HT1080 (cell line): ENCODE measurements at regions not wholly inside any gene's neighbourhood (a gene's known extent, or its start where the extent isn't known, plus 50 kb on each side); places are given as distances from the start of the nearest gene placed in this dataset.
"Not testable (repeated sequence)": the region's sequence is repeated elsewhere in the genome, so short reads cannot be mapped to it uniquely, and the experiment has no call there.

ENCODE experiments used
- DNase-seq: peaks from one replicate; pipeline ENCODE4 v3.0.0-alpha.2; 2015; ENCODE audit warnings: low read depth

DNA sequence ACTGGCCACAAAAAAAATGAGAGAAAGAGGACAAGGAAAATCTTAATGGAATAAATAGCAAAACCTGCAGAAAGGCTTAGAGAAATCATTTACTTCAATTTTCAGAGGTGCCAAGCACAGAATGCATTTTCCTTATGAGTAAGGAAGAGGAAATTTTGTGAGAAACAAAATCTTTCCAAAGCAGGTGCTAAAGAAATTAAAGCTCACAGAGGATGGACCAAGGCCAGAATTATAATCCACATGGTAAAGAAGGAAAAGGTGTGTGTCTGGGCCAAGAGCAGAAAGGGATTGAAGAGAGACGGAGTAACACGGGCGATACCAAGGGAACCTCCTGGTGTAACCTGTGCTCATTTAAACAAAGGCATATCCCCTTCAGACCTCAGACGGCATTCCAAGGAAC, 340.0 kb upstream of the NFIA start:
- no peak for DNase-seq

DNA sequence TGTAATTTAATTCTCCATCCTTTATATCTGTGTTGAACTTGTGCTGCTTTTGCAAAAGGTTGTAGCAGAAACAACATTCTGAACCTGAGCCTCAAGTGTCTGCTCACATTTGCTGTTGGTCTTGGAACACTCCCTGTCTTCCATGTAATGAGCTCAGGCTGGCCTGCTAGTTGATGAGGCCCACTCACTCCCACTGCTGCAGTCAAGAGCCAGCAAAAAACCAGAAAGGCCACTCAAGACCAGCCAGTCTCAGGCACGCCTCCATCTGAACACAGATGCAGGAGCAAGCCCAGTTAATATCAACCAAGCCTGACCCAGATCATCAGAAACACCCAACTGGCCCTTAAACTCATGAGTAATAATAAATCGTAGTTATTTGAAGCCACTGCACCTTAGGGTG, 342.2 kb upstream of the NFIA start:
- no peak for DNase-seq

DNA sequence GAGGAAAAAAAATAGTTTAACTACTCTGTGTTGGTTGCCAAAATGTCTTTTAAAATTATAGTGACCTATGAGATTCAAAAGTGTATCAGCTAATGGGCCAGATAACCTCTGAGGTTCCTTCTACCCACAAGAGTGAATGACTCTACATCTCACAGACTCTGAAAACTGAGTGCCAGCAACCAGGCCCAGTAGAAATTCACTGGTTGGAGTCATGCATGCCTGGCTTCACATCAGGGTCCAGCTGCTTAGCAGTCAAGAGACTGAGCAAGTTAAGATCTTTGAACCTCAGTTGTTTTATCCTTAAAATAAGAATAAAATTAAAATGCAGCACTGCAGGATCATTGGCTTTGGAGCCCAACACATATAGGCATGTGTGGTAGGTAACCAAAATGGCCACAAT, 342.6 kb upstream of the NFIA start:
- DNase-seq: no peak

GRCh38 chr1:60732977-60733401, 349.4 kb upstream of the NFIA start:
- no peak for DNase-seq

DNA sequence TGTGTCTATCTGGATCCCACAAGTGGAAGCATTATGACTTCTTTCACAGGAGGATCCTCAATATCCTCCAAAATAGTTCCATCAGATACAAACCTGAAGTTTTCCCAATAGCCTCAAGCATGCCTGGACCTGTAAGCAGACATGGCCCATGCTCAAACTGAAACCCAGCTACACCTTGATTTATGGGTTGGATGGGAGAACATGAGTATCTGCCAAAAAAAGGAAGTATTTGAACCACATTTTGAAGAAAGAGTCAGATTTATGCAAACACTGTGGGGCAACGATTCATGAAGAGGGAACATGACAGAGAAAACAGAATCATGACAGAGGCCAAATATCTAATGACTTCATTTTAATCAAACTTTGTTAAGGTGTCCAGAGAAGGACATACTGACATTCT, 351.0 kb upstream of the NFIA start:
- DNase-seq: no peak

- no peak for DNase-seq
Measured at GRCh38 chr1:60727552-60727951, 354.8 kb upstream of the NFIA start.

DNA sequence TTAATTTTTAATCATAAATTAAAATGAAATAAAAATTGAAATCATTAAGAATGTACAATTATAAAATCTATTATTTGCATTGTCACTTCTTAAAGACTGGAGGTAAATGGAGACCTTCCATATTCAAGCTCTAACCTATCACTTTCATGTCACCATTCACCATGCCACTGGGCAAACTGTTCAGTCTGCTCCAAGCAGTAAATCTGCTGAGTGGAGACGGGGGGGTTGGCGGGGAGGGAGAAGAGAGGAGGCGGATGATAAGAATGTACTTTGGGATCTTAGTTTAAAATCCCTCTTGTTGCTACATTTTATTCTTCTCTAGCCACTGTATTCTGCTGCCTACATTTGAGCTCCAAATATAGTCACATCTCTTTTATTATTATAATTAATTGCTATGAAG, 365.9 kb upstream of the NFIA start:
- no peak for DNase-seq

DNA sequence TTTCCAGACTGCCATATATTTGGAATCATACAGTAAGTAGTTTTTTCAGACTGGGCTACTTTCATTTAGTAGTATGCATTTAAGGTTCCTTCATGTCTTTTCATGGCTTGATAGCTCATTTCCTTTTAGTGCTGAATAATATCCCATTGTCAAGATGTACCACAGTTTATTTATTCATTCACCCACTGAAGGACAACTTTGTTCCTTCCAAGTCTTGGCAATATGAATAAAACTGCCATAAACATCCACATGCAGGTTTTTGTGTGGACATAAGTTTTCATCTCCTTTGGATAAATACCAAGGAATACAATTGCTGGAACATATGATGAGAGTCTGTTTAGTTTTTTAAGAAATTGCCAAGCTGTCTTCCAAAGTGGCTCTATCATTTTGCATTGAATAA, 366.4 kb upstream of the NFIA start:
- DNase-seq: no peak

DNA sequence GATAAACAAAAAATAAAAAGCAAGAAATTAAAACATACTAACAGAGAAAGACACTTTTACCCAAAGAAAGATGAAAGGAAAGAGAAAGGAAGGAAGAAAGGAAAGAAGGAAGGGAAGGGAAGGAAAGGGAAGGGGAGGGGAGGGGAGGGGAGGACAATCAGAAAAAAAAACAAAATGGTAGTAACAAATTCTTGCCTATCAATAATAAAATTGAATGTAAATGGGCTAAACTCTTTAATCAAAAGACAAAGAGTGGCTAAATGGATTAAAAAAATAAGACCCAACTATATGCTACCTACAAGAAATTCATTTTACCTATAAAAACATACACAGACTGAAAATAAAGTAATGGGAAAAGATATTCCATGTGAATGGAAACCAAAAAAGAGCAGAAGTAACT, 372.9 kb upstream of the NFIA start:
- no peak for DNase-seq

DNA sequence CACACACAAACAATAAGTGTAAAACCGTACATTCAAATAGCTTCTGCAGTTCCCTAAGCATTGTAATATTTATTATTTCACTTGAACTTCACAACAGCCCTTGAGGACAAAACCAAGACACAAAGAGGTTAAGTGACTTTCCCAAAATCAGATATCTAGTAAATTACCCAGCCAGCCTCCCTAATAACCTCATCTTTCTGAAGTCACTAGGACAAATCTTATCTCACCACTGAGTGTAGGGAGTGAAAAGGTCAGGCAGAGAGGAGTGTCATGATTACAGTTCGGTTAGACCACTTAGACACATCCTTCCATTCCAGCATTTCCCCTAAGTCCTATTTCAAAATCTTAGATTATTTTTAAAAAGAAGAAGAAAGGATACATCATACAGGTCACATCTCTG, 377.3 kb upstream of the NFIA start:
- no peak for DNase-seq

GRCh38 chr1:60703155-60703554, 379.2 kb upstream of the NFIA start:
- no peak for DNase-seq

- no peak for DNase-seq
Measured at GRCh38 chr1:60699325-60699724, 383.0 kb upstream of the NFIA start.

GRCh38 chr1:60697204-60697994, 385.0 kb upstream of the NFIA start:
- DNase-seq: no peak

- DNase-seq: no peak
Measured at GRCh38 chr1:60696512-60696911, 385.8 kb upstream of the NFIA start.

DNA sequence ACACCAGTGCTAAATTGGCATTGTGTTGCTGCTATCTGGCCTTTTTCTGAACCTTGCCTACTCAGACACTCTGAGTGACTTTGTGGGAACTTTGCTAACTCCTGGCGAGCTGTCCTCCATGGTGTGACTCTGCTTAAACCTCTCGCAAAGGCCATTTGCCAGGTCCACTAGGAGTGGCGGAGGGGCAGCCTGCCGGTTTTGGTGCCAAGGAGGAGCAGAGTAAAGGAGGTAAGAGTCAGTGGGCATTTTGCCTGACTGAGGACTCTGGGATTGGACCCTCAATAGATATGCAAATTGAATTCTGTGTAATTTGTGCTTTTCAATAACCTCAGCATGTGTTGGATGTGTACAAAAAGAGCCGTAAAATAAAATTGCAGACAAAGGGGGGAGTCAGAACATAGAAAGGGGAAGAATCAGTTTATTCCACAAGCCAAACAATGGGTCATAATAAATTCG, 386.6 kb upstream of the NFIA start:
- DNase-seq: no peak

- DNase-seq: no peak
Measured at GRCh38 chr1:60694980-60695379, 387.4 kb upstream of the NFIA start.

DNA sequence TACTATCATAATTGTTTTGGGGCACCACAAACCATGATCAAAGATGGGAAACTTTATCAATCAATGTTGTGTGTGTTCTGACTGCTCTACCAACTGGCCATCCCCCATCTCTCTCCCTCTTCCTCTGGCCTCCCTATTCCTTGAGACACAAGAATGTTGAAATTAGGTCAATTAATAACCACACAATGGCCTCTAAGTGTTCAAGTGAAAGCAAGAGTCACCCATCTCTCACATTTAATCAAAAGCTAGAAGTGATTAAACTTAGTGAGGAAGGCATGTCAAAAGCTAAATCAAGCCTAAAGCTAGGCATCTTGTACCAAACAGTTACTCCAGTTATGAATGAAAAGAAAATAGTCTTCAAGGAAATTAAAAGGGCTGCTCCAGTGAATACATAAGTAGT, 390.3 kb upstream of the NFIA start:
- DNase-seq: no peak

GRCh38 chr1:60688221-60688620, 394.1 kb upstream of the NFIA start:
- not testable (repeated sequence) for DNase-seq

- DNase-seq: no peak
Measured at GRCh38 chr1:60681095-60681860, 401.1 kb upstream of the NFIA start.

DNA sequence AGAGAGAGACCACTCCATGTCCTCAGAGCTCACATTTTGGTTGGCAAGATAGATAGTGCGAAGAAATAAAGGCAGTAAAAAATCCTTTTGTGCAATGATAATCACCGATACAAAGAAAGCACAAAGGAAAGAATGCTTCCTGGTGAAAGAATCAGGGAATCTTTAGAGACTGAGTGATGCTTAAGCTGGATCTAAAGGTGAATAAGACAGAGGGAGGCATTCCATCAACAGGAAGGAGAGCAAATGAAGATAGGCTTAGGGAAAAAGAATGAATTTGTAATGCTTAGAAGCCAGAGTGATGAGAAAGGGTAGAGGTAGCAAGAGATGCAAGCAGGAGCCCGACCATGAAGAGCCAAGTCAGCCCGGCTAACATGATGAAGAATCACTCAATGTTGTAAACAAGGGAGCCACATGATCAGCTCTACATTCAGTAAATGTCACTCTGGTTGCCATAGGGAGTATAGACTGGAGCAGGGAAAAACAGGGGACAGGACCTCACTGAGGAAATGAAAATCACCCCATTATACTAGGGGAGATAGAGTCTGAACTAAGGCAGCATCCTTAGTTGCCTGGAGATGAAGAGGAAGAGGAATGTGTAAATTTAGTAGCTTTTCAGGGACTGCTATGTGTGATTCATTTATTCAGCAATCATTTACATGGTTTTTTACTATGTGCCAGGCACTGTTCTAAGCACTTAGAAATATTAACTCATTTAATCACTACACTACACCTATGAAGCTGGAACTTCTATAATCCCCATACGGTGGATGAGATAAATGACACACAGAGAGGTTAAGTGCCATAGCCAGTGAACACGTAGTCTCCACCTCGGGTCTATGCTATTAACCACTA, 402.6 kb upstream of the NFIA start:
- DNase-seq: no peak

DNA sequence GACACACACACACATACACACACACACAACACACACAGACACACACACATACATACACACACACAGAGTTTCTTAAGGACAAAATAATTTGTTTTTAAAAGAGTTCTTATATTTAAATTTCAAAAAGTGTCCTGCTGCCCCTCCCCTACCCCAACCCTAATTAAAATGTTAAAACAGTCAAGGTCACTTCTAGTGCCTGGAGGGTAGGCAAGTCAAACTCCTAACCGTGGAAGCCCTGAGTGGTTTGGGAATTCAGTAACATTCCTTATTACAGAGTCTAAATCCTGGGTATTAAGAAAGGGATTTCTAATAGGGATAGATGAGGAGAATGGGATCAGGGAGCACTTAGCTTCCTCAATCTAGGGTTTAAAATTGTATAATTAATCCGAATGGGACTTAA, 403.6 kb upstream of the NFIA start:
- DNase-seq: no peak

- no peak for DNase-seq
Measured at GRCh38 chr1:60678391-60678790, 404.0 kb upstream of the NFIA start.
